ENCODE measurements at regions not wholly inside any gene's neighbourhood (a gene's known extent, or its start where the extent isn't known, plus 50 kb on each side); places are given as distances from the start of the nearest gene placed in this dataset.

DNA sequence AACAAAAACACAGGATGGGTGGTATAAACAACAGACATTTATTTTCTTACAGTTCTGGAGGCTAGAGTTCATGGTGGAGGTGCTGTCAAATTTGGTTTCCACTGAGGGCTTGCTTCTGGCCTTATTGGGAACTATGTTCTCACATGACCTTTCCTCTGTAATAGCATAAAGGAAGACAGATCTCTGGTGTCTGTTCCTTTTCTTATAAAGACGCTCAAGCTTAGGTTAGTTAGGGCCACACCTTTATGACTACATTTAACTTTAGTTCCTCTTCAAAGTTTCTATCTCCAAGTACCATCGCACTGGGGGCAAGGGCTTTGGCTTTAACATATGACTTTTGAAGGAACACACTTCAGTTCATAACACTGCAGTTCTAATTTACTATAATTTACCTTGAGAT is 543.8 kb upstream of the CPEB2 start:
- DNase-seq (ENCODE audit: low spot score): no peak
- TF ChIP-seq, protein P1, sequence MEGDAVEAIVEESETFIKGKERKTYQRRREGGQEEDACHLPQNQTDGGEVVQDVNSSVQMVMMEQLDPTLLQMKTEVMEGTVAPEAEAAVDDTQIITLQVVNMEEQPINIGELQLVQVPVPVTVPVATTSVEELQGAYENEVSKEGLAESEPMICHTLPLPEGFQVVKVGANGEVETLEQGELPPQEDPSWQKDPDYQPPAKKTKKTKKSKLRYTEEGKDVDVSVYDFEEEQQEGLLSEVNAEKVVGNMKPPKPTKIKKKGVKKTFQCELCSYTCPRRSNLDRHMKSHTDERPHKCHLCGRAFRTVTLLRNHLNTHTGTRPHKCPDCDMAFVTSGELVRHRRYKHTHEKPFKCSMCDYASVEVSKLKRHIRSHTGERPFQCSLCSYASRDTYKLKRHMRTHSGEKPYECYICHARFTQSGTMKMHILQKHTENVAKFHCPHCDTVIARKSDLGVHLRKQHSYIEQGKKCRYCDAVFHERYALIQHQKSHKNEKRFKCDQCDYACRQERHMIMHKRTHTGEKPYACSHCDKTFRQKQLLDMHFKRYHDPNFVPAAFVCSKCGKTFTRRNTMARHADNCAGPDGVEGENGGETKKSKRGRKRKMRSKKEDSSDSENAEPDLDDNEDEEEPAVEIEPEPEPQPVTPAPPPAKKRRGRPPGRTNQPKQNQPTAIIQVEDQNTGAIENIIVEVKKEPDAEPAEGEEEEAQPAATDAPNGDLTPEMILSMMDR (IDR thresholded peaks at IDR 0.05): no peak
- Histone ChIP-seq H3K27ac (no peak overlapping the region), H3K4me3 (no peak overlapping the region)

DNA sequence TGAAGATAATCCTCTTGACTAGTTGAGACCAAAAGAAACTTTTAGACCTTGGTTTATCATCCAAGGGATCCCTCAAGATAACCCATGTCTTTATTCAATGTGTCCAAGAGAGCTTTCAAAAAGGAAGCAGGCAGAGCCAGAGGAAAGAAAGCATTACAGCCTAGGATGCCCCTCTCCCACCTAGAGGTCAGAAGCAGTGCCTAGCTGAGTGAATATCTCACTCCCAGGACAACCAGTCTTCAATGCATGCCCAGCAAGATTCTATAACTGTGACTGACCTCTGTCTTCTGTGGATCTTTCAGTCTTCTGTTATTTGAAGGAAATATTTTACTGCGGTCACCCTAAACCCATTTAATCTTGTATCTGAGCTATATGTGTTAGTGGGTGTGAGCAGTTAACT is 537.2 kb upstream of the CPEB2 start:
- no peak overlapping the region for H3K27ac ChIP-seq
- TF ChIP-seq, protein P1 (IDR thresholded peaks at IDR 0.05): no peak
- DNase-seq (ENCODE audit: low spot score): no peak

DNA sequence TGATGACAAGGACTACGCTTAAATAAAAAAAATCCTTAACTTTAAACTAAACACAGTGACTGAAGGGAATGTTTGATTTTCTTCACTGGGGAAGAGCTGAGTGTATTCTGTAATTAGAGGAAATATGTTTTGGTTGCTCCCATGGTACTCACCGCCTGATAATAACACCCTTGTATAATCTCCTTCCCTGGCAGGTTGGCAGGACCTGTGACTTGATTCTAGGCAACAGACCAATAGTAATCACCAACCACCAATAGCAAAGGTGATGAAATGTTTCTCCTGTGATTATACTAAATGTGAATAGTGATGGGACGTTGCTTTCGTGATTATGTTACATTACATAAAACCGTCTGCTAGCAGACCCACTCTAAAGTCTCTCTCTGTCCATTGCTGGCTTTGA is 536.8 kb upstream of the CPEB2 start:
- Histone ChIP-seq H3K27ac (no peak overlapping the region), H3K4me3 (no peak overlapping the region)
- no peak for DNase-seq (ENCODE audit: low spot score)
- TF ChIP-seq, protein P1 (IDR thresholded peaks at IDR 0.05): no peak

More for the DNA sequence above, 537.2 kb upstream of the CPEB2 start:
- no peak overlapping the region for H3K4me3 ChIP-seq

DNA sequence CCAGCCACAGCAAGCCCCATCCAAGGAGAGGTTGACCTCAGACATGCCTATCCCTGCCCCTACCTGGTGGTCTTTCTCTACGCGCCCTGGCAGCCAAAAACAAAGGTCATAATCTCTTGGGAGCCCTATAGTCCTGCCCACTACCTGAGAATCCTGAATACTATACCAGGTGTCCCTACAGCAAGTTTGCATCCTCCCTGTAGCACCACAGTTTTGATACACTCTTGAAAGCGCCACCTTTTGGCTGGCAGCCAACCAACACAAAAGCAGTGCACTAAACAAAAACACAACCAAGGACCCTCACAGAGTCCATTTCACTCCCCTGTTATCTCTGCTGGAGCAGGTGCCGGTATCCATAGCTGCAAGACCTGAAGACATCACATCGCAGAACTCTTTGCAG is 523.8 kb upstream of the CPEB2 start:
- TF ChIP-seq, protein P1 (IDR thresholded peaks at IDR 0.05): no peak
- no peak for DNase-seq (ENCODE audit: low spot score)
- Histone ChIP-seq H3K4me3 (no peak overlapping the region), H3K27ac (no peak overlapping the region)

DNA sequence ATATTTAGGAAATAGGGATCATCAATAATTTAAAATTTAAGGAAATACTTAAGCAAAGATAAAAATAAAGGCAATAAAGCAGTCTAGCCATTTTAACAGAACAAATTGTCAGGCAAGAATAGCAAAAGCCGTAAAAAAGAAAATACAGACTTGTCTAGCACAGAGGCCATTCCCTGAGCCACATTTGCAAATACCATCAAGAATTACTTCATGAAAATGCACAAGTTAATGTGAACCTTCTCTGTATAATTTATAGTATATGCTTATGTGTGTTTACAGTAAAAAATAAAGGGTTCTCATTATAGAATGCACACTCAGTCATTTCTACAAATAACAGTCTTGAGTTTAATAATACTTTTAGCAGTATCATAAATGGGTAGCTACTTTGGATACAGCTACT is 505.9 kb upstream of the CPEB2 start:
- TF ChIP-seq, protein P1 (IDR thresholded peaks at IDR 0.05): no peak
- H3K27ac ChIP-seq: no peak overlapping the region
- H3K4me3 ChIP-seq: no peak overlapping the region
- DNase-seq (ENCODE audit: low spot score): no peak

DNA sequence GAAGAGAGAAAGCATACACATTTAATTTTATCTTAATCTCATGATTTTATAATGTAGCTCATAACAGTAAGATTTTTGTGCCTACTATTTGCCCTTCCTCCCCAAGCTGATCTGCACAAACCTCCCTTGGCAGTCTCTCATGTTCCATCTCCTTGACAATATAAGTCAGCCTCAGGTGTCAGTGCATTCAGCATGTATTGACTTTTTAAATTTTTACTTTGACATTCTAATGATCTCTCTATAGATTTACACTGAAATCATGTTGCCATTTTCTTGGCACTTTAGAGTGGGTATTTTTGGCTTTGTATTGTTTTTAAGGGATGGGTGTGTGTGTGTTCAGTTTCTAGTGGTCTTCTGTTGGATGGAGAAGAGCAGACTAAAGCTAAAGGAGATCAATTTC is 505.3 kb upstream of the CPEB2 start:
- TF ChIP-seq, protein P1 (IDR thresholded peaks at IDR 0.05): no peak
- no peak for DNase-seq (ENCODE audit: low spot score)
- Histone ChIP-seq H3K4me3 (no peak overlapping the region), H3K27ac (no peak overlapping the region)

DNA sequence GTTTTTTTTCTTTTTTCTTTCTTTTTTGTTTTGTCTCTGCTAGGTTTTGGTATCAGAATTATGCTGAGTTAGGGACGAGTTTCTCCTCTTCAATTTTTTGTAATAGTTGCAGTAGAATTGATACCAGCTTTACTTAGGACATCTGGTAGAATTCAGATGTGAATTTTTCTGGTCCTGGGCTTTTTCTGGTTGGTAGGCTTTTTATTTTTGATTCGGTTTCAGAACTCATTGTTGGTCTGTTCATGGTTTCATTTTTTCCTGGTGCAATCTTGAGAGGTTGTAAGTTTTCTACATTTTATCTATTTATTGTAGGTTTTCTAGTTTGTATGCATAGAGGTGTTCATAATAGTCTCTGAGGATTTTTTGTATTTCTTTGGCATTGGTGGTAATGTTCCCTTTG is 498.1 kb upstream of the CPEB2 start:
- Histone ChIP-seq H3K27ac (no peak overlapping the region), H3K4me3 (no peak overlapping the region)
- no peak for DNase-seq (ENCODE audit: low spot score)
- TF ChIP-seq, protein P1 (IDR thresholded peaks at IDR 0.05): no peak

Measured in coronary artery (tissue), 2 donors.